GM12872 (cell line): ENCODE measurements at regions not wholly inside any gene's neighbourhood (a gene's known extent, or its start where the extent isn't known, plus 50 kb on each side); places are given as distances from the start of the nearest gene placed in this dataset.

Source experiments
- TF ChIP-seq, protein P1 (sequence below): IDR thresholded peaks from 3 replicates; pipeline ENCODE4 v1.5.1; 2011; ENCODE audit warnings: low read depth, mild to moderate bottlenecking, low read length, moderate library complexity; ENCODE audit not compliant: insufficient read depth

DNA sequence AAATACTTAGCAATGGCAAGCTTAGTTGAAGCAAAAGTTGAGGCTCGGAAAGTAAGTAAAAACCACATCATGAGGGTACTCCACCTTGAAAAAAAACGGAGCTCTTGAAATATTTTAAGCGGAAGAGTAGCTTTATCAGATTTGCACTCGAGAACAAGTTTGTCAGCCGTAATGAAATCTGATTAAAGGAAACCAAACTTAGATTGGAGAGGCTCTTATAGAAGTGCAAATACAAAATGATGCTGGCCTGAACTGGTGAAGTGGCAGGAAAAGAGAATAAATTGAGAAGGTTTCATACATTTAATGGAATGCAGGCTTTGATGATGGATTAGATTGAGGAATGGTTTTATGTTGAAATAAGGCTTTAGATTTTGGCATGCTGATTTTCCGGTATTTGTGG lies 484.2 kb downstream of the PID1 start:
- TF ChIP-seq, protein P1, sequence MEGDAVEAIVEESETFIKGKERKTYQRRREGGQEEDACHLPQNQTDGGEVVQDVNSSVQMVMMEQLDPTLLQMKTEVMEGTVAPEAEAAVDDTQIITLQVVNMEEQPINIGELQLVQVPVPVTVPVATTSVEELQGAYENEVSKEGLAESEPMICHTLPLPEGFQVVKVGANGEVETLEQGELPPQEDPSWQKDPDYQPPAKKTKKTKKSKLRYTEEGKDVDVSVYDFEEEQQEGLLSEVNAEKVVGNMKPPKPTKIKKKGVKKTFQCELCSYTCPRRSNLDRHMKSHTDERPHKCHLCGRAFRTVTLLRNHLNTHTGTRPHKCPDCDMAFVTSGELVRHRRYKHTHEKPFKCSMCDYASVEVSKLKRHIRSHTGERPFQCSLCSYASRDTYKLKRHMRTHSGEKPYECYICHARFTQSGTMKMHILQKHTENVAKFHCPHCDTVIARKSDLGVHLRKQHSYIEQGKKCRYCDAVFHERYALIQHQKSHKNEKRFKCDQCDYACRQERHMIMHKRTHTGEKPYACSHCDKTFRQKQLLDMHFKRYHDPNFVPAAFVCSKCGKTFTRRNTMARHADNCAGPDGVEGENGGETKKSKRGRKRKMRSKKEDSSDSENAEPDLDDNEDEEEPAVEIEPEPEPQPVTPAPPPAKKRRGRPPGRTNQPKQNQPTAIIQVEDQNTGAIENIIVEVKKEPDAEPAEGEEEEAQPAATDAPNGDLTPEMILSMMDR, result no peak

DNA sequence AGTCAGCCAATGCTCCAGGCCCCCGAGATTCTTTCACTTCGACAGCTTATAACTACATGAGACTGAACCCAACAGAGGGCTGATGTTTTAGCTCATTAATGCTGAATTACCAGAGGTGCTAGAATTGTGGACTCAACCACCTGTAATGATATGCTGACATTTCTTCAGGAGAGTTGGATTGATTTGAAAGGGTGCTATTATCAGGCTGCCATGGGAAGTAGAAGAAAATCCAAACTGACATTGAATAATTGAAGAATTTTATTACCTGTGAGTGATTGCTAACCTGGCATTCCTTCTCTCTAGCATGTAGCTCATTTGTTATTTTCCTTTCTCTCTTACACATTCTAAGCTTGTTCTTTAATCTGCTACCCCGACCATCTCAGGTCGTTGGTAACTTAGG lies 488.8 kb downstream of the PID1 start:
- TF ChIP-seq, protein P1, result no peak

DNA sequence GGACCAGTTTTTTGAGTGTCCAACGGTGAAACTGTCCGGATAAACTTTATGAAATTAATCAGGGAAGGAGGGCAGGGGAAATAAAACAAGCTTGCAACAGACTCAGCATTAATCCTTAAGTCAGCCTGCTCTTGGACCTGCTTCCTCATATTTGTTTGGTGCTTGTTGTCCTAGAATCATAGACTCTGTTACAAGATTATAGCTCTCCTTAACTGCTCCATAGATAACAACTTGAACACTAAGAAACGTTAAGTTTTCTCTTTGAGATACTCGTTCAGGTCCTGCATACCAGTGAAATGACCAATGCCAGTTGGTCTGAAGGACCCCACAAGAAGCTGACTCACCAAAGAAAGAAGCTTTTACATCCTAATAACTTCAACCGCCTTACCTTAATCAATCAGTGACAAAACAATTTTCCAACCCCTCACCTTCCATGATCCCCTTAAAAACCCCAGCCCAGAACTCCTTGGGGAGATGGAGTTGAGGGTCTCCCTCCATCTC lies 493.2 kb downstream of the PID1 start:
- TF ChIP-seq, protein P1, result no peak

DNA sequence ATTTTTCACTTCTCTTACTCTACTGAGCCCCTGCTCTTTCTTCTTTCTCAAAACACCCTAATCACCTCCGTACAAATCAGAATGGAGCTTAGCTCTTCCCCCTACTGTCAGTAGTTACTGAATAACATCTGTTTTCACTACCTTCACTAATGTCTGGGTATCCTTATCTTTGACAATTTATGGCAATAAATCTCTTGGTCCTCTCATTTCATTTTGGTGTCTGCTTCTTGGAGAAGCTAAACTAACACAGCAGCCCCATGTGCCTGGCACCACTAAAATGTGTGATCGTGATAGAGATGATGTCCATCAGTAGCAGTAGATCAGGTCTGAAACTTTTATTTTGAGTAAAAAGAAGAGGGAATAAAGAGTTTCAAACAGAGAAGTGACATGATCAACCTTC lies 496.5 kb downstream of the PID1 start:
- TF ChIP-seq, protein P1, result no peak

DNA sequence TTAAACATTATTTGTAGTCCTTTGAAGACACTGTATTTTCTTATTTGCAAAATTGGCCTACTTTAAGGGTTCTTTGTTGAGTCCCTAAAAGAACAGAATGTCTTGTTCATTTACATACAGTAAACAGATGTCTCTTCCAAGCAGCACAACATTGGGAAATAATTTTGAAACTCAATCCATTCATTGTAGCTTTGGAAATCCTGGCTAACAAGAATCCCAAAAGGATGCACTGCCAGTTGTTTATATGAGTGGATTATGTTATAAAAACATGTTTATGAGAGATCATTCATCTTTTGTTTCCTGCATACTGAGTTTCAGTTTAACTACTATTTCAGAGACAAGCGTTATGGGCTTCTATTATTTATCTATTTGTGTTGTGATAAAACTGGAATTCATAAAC lies 499.3 kb downstream of the PID1 start:
- TF ChIP-seq, protein P1, result no peak

DNA sequence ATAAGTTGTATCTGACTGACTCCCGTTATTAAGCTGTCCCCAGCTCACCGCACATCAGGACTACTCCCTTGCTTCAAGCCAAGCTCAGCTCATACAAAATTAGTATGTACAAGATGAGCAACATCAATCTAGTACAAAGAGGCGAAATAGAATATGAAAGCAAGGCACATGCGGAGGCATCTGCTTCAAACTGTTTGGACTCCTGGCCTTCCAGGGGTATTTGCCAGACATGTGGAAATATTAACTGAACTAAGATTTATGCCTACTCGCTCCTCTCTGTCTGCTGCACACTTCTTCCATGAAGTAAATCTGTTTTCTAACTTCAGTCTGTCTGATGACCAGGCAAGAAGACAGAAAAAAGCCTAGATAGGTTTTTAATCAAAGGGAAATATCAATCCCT lies 499.8 kb downstream of the PID1 start:
- TF ChIP-seq, protein P1, result no peak

DNA sequence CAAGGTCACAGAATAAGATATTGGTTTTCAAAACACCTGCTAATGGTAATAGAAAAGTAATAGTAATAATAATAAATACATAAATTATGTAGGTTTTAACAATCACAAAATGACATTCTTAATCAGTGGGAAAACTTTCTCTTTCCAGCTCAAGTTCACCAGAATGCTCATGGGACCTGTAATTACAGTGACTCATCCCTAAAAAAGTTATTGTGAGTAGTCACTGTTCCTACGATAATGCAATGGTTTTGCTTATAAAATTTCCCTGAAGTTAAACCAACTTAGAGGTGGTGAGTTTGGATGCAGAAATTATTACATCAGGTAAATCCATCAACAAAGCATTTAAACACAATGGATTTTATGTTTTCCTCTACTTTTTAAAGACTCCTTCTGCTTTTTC lies 502.3 kb downstream of the PID1 start:
- TF ChIP-seq, protein P1, result no peak

DNA sequence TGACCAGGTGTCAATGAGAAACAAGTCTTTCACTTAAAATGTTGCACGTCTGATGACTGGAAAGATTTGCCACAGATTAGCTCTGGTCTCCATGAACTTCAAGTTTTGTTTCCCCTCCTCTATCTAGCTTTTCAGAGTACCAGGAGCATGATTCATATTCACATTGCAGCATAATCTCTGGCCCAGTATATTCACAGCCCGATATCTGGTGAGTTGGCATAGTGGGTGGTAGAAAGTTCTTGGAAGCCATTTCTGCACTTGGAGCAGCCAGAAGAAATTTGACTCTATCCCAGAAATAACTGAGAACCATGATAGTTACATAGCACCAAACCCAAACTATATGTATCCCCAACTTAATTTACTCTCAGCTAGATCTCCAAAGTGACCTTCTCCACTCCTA lies 503.9 kb downstream of the PID1 start:
- TF ChIP-seq, protein P1, result no peak
